Natural killer cell (primary cell): ENCODE measurements at regions not wholly inside any gene's neighbourhood (a gene's known extent, or its start where the extent isn't known, plus 50 kb on each side); places are given as distances from the start of the nearest gene placed in this dataset.
A peak's percentile ranks its signal among the peaks of the same experiment; 100 is the strongest.

Source experiments
- ATAC-seq, 3 donors: fragments of 150-1000 bp in 2 of 3; fragments of 200-7000 bp in 1 of 3; cut with Tn5 transposase; 1 replicate in 1 of 3; 2 replicates in 2 of 3; pipeline ENCODE4 v1.10.0; 2021; ENCODE audit warnings: mild to moderate bottlenecking in 2 of 3, moderate library complexity in 2 of 3
- DNase-seq, 2 donors: peaks; one replicate each; pipeline versions ENCODE4 v3.0.0 to v3.0.0-alpha.2; 2013 to 2021; ENCODE audit warnings: mixed read lengths in 1 of 2
- H3K27ac ChIP-seq: one replicate; pipeline ENCODE4 v1.5.1; 2013; ENCODE audit warnings: mild to moderate bottlenecking, low read length
- H3K27me3 ChIP-seq: one replicate; pipeline ENCODE4 v1.6.1; 2013; ENCODE audit warnings: low read length; ENCODE audit not compliant: control insufficient read depth, insufficient read depth
- H3K36me3 ChIP-seq: one replicate; pipeline ENCODE4 v1.6.1; 2013; ENCODE audit warnings: low read length; ENCODE audit not compliant: control insufficient read depth, insufficient read depth
- H3K4me1 ChIP-seq: one replicate; pipeline ENCODE4 v1.6.1; 2013; ENCODE audit warnings: low read length; ENCODE audit not compliant: control insufficient read depth, insufficient read depth
- H3K4me3 ChIP-seq: one replicate; pipeline ENCODE4 v1.5.1; 2013; ENCODE audit warnings: low read length
- H3K9me3 ChIP-seq: one replicate; pipeline ENCODE4 v1.6.1; 2013; ENCODE audit warnings: low read length; ENCODE audit not compliant: control insufficient read depth, insufficient read depth
- H3K27ac Mint-ChIP-seq, 2 donors: one replicate each; pipeline ENCODE4 v1.8.0; 2022; ENCODE audit warnings: mild to moderate bottlenecking in 2 of 2, mixed read lengths in 2 of 2, moderate library complexity in 1 of 2
- H3K27me3 Mint-ChIP-seq, 2 donors: one replicate each; pipeline ENCODE4 v1.8.0; 2022; ENCODE audit warnings: low read depth in 2 of 2, mixed read lengths in 2 of 2
- H3K36me3 Mint-ChIP-seq: one replicate; pipeline ENCODE4 v1.8.0; 2022; ENCODE audit warnings: mixed read lengths
- H3K4me1 Mint-ChIP-seq, 2 donors: one replicate each; pipeline ENCODE4 v1.8.0; 2022; ENCODE audit warnings: mixed read lengths in 2 of 2
- H3K4me3 Mint-ChIP-seq: one replicate; pipeline ENCODE4 v1.8.0; 2022; ENCODE audit warnings: mild to moderate bottlenecking, moderate library complexity, mixed read lengths
- H3K9me3 Mint-ChIP-seq, 2 donors: one replicate each; pipeline ENCODE4 v1.8.0; 2022; ENCODE audit warnings: mixed read lengths in 2 of 2
- whole genome bisulfite sequencing: methylation state at CpG from one replicate; pipeline ENCODE4 v1.1.7; 2013; ENCODE audit warnings: missing lambda C conversion rate; ENCODE audit not compliant: insufficient coverage; 5-methylcytosine and 5-hydroxymethylcytosine counted together
- intact Hi-C: fragments of 100-400 bp; cut with micrococcal nuclease; formaldehyde crosslinking; loops from one replicate; pipeline ENCODE4 v1.14.2; 2022
- TF ChIP-seq, protein P1 (sequence below): fragments of 200-600 bp; IDR thresholded peaks from one replicate; pipeline ENCODE4 v1.8.0; 2022; ENCODE audit warnings: antibody characterized with exemption

DNA sequence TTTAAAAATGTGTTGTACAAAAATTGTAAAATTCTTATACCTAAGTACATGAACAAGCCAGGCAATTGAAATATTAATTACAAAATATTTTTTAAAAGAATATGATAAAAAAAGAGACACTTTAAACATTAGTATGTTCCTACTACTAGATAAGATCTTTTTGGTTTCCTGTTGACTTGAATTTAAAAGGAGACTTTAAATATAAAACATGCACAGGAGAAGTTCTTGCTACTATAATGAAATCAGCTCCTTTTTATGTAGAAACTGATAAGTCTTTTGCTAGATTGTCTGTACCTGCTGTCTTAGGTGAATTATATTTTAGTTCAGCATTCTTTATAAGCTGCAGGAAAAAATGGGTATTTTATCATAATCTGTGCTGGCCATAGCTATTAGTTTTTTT is 140.2 kb downstream of the TNFSF13B start:
- no peaks in the 10 kb centered on the region for H3K36me3 ChIP-seq
- H3K27ac ChIP-seq, result no peak overlapping the region
- Mint-ChIP-seq H3K36me3 (no peaks in the 10 kb centered on the region), H3K27me3 (no peaks in the 10 kb centered on the region), H3K9me3 (peaks cover 2 to 7% of the 10 kb centered on the region in 2 donors), H3K4me1 (no peaks in the 10 kb centered on the region), H3K4me3 (no peak overlapping the region), H3K27ac (no peak overlapping the region)
- TF ChIP-seq, protein P1, sequence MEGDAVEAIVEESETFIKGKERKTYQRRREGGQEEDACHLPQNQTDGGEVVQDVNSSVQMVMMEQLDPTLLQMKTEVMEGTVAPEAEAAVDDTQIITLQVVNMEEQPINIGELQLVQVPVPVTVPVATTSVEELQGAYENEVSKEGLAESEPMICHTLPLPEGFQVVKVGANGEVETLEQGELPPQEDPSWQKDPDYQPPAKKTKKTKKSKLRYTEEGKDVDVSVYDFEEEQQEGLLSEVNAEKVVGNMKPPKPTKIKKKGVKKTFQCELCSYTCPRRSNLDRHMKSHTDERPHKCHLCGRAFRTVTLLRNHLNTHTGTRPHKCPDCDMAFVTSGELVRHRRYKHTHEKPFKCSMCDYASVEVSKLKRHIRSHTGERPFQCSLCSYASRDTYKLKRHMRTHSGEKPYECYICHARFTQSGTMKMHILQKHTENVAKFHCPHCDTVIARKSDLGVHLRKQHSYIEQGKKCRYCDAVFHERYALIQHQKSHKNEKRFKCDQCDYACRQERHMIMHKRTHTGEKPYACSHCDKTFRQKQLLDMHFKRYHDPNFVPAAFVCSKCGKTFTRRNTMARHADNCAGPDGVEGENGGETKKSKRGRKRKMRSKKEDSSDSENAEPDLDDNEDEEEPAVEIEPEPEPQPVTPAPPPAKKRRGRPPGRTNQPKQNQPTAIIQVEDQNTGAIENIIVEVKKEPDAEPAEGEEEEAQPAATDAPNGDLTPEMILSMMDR, result no peak
- H3K27me3 ChIP-seq, result no peaks in the 10 kb centered on the region
- H3K4me1 ChIP-seq, result no peaks in the 10 kb centered on the region
- H3K9me3 ChIP-seq, result no peaks in the 10 kb centered on the region
- ATAC-seq (no peak), DNase-seq (peak in 1 of 2 donors; percentile 9)
- H3K4me3 ChIP-seq, result no peak overlapping the region
- intact Hi-C loops, result no loop called here

DNA sequence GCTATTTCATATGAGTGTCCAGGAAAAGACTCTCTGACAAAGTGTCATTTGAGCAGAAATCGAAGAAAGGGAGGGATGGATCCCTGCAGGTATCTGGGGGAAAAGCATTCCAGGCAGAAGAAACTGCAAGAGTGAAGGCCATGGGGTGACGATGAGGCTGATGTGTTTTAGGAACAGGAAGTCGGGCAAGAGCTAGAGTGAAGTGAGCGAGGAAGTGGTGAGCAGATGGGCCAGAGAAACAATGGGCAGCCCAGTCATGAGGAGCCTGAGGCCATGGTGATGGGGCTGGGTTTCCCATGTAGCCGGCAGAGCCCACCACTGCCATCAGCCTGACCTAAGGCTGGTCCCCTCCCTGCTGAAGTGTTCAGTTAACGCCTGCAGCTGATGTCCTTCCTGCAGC is 150.2 kb downstream of the TNFSF13B start:
- Mint-ChIP-seq H3K4me3 (no peak overlapping the region), H3K4me1 (no peaks in the 10 kb centered on the region), H3K36me3 (no peaks in the 10 kb centered on the region), H3K9me3 (peaks cover 2 to 4% of the 10 kb centered on the region in 2 donors), H3K27me3 (no peaks in the 10 kb centered on the region), H3K27ac (no peak overlapping the region)
- no peak overlapping the region for H3K4me3 ChIP-seq
- TF ChIP-seq, protein P1, result no peak
- no peak overlapping the region for H3K27ac ChIP-seq
- H3K36me3 ChIP-seq, result no peaks in the 10 kb centered on the region
- 64% methylated on average over 6 of the region's 6 CpGs for WGBS
- DNase-seq (no peak), ATAC-seq (no peak)
- intact Hi-C loops, result no loop called here
- no peaks in the 10 kb centered on the region for H3K27me3 ChIP-seq
- H3K9me3 ChIP-seq, result no peaks in the 10 kb centered on the region
- no peaks in the 10 kb centered on the region for H3K4me1 ChIP-seq

DNA sequence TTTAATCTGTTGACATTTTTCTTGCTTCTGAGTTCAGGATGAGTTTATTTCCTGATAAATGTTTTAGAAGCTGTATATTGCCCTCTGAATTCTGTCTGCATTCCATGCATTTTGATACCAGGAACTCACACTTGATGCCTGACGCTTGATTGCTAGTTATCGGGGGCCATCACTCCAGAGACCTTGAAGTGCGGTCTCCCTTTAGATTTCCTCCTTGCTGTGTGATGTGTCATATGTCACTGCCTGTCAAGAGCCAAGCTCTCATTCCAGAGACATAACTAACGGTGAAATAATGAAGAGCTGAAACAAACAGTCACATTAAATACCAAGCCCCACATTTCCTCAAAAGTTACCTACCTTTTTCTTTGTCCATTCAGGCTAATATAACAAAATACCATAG is 155.5 kb downstream of the TNFSF13B start:
- Mint-ChIP-seq H3K9me3 (no peaks in the 10 kb centered on the region), H3K27me3 (no peaks in the 10 kb centered on the region), H3K27ac (no peak overlapping the region), H3K4me1 (no peaks in the 10 kb centered on the region), H3K36me3 (no peaks in the 10 kb centered on the region), H3K4me3 (no peak overlapping the region)
- ATAC-seq (no peak), DNase-seq (no peak)
- H3K4me3 ChIP-seq, result no peak overlapping the region
- H3K36me3 ChIP-seq, result no peaks in the 10 kb centered on the region
- intact Hi-C loops, result no loop called here
- no peaks in the 10 kb centered on the region for H3K4me1 ChIP-seq
- H3K27me3 ChIP-seq, result no peaks in the 10 kb centered on the region
- 94% methylated on average over 4 of the region's 4 CpGs for WGBS
- no peak overlapping the region for H3K27ac ChIP-seq
- TF ChIP-seq, protein P1, result no peak
- H3K9me3 ChIP-seq, result no peaks in the 10 kb centered on the region

DNA sequence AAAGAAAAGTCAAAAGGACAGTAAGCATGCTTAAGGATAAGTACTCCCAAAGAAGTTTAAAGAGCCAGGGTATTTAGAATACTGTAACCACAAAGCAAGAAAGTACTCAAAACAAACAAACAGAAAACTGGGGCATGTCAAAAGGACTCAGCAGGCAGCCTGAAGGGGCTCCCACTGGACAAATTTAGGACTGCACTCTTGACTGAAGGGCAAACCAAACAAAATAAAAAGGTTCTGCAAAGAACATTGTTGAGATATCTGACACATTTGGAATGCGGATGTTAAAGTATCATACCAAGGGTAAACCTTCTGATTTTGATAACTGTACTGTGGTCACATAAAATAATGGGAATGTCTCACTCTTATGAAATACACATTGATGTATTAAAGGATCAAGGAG is 157.4 kb downstream of the TNFSF13B start:
- H3K4me1 Mint-ChIP-seq, result no peaks in the 10 kb centered on the region
- H3K27ac Mint-ChIP-seq, result no peak overlapping the region
- intact Hi-C loops, result no loop called here
- H3K27me3 ChIP-seq, result no peaks in the 10 kb centered on the region
- WGBS, result 67% methylated on average over 1 of the region's 1 CpG
- no peaks in the 10 kb centered on the region for H3K4me1 ChIP-seq
- no peaks in the 10 kb centered on the region for H3K36me3 Mint-ChIP-seq
- H3K4me3 ChIP-seq, result no peak overlapping the region
- ATAC-seq (no peak), DNase-seq (no peak)
- TF ChIP-seq, protein P1, result no peak
- H3K4me3 Mint-ChIP-seq, result no peak overlapping the region
- no peaks in the 10 kb centered on the region for H3K36me3 ChIP-seq
- H3K9me3 ChIP-seq, result no peaks in the 10 kb centered on the region
- no peaks in the 10 kb centered on the region for H3K9me3 Mint-ChIP-seq
- no peaks in the 10 kb centered on the region for H3K27me3 Mint-ChIP-seq
- H3K27ac ChIP-seq, result no peak overlapping the region
